ENCODE measurements at regions not wholly inside any gene's neighbourhood (a gene's known extent, or its start where the extent isn't known, plus 50 kb on each side); places are given as distances from the start of the nearest gene placed in this dataset.
A peak's percentile ranks its signal among the peaks of the same experiment; 100 is the strongest.
"Not testable (repeated sequence)": the region's sequence is repeated elsewhere in the genome, so short reads cannot be mapped to it uniquely, and the experiment has no call there.

DNA sequence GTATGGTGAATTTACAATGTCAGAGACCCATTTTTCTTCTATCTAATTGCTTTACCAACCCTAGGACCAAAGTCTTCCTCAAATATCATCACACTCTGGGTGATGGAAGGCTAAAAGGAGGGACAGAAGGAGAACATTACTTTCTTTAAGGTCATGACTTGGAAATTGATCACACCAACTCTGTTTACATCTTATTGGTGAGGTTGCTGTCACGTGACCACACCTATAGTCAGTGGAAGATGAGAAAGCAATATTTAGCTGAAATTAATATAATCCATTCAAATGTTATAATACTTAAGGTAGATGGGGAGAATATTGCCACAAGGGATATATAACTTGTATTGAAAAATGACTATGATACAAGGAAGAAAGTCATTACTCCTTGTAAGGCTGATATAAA lies 183.6 kb upstream of the SMIM30 start:
- in situ Hi-C loops (cut with HindIII; ENCODE audit: low pct_ligation_motif_present, low pct_unique_long_range_greater_than_20kb, low sequenced_read_pairs): no loop called here
- no peak for DNase-seq

DNA sequence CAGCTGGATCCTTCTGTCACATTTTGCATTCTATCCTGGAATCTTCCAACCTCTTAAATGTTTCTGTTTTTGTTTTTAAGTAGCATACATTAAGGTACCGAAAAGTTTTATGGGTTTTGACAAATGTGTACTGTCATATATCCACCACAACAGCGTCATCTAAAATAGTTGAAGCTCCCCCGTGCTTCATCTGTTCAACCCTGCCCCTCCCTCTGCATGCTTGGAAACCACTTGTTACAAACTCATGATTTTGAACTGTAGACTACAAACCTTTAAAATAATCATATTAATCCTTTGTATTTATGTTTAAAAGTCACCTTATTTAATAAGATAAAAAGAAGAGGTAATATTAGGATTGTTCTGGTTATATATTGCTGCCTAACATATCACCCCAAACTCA lies 182.8 kb upstream of the SMIM30 start:
- DNase-seq: no peak
- in situ Hi-C loops (cut with HindIII; ENCODE audit: low pct_ligation_motif_present, low pct_unique_long_range_greater_than_20kb, low sequenced_read_pairs): no loop called here

DNA sequence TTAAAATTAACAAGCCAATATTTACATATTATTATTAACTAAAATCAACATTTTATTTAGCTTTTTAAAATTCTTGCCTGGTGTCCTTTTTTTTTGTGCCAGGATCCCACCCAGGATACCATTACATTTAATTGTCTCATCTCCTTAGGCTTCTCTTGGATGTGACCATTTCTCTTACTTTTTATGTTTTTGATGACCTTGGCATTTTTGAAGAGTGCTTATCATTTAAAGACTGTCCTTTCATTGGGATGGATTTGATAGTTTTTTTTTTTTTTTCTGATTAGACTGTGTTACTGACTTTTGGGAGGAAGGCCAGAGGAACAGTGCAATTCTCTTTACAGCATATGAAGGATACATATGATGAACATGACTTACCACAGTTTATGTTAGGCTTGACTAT lies 181.4 kb upstream of the SMIM30 start:
- in situ Hi-C loops (cut with HindIII; ENCODE audit: low pct_ligation_motif_present, low pct_unique_long_range_greater_than_20kb, low sequenced_read_pairs): no loop called here
- no peak for DNase-seq

DNA sequence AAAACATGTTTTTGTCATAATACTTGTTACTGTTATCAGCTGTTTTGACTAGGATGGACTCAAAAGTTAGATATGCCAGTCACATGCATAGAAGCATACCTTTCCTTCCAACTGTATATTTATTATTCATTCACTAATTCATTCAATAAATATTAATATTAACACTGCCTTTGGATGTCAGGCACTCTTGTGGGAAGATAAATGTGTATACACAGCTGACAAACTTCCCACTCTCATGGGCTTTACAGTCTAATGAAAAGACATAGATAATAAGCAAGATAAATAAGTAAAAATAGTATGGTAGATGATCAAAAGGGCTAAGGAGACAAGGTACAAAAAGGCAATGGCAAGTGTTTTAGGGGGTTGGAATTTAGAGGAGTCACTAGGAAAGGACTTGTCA lies 180.1 kb upstream of the SMIM30 start:
- in situ Hi-C loops (cut with HindIII; ENCODE audit: low pct_ligation_motif_present, low pct_unique_long_range_greater_than_20kb, low sequenced_read_pairs): no loop called here

DNA sequence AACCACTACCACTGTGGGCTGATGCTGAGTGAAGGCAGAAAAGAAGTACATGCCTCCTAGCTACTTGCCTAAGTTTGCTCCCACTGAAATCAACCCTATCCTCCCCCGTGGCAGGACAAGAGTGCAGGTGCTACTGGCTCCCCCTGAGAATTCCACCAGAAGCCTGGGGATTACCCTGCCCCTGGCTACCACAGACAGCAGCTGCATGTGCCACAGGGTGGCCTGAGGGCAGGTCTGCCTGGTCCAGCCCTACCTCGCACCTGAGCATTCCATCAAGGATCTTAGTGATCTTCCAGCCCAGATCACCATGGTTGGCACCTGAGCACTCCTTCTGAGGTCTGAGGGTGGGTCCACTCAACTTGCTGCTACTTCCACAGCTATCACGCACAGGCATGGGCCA lies 176.4 kb upstream of the SMIM30 start:
- in situ Hi-C loops (cut with HindIII; ENCODE audit: low pct_ligation_motif_present, low pct_unique_long_range_greater_than_20kb, low sequenced_read_pairs): no loop called here
- no peak for DNase-seq

More for the DNA sequence above, 180.1 kb upstream of the SMIM30 start:
- DNase-seq: no peak

DNA sequence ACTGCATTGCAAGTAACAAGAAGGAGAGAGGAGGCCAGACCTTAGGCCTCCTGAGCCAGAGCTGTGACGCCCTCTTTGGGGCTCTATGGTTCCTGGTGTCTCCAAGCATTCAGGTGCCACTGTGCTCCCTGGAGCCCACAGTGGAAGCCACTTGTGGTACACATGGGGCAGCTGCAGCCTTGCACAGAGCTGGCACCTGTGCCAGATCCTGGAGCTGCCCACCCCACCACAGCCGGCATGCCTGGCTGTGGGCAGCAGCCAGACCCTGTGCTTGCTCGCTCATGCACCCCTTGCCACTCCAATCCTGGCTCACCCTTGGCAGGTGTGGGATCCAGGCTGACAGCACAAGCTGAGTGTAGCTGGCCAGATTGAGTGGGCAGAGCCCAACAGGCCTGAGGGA lies 173.8 kb upstream of the SMIM30 start:
- in situ Hi-C loops (cut with HindIII; ENCODE audit: low pct_ligation_motif_present, low pct_unique_long_range_greater_than_20kb, low sequenced_read_pairs): no loop called here
- DNase-seq: no peak

DNA sequence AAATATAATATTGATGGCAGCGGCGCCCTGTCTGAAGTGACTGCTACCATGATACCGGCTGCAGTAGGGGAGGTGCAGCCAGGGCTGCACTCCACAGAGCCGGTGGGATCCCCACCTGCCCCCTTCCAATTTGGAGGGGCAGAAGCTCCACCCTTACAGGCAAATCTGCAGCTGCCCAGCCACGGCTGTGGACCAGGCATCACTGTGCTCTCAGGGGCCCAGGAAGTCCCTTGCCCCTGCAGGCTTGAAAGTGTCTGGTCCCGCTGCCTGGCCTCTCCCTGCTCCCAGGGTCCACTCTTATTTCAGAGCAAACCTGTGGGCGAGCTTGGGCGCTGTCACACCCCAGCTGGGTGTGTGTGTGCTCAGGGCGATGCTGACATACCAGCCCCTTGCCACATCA lies 172.7 kb upstream of the SMIM30 start:
- no peak for DNase-seq
- in situ Hi-C loops (cut with HindIII; ENCODE audit: low pct_ligation_motif_present, low pct_unique_long_range_greater_than_20kb, low sequenced_read_pairs): no loop called here

DNA sequence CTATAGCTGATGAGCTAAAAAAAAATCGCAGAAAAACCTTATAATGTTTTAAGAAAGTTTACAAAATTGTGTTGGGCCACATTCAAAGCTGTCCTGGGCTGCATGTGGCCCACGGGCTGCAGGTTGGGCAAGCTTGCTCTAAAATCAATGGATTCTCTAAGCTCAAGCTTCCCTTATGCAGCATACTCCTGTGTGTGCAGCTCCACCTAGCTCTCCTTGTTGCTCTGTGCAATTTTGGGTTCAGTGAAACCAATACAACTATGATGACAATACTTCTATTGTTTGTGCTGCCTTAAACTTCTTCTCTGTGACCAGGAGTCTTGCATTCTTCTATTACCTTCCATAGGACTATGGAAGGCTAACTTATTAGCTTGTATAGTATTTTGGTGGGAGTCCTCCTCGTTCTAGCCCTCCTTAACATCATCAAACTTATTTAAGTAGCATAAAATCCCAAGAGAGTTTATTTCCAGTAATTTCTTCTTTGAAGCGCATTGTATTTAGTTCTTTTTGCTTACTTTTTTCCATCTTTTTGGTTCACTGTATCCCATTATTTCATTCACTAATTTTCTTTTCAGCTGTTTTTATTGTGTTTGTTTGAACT lies 170.9 kb upstream of the SMIM30 start:
- in situ Hi-C loops (cut with HindIII; ENCODE audit: low pct_ligation_motif_present, low pct_unique_long_range_greater_than_20kb, low sequenced_read_pairs): no loop called here
- peak; percentile 66 for DNase-seq

DNA sequence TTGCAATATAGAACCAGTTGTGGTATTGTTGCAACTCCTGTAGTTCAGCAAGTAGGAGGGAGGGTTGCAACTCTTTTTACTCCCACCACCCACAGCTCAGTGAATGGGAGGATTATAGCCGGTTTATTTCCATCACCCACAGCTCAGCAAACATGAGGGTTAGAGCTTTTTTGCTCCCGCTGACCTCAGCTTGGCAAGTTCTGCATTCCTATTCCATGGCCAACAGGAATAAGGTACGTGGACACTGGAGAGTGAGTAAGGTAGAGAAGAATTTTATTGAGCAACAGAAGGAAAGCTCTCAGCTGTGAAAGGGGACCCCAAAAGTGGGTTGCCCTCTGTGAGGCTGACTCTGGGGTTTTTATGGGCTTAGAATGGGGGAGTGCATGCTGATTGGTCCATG lies 167.1 kb upstream of the SMIM30 start:
- no peak for DNase-seq
- in situ Hi-C loops (cut with HindIII; ENCODE audit: low pct_ligation_motif_present, low pct_unique_long_range_greater_than_20kb, low sequenced_read_pairs): no loop called here

DNA sequence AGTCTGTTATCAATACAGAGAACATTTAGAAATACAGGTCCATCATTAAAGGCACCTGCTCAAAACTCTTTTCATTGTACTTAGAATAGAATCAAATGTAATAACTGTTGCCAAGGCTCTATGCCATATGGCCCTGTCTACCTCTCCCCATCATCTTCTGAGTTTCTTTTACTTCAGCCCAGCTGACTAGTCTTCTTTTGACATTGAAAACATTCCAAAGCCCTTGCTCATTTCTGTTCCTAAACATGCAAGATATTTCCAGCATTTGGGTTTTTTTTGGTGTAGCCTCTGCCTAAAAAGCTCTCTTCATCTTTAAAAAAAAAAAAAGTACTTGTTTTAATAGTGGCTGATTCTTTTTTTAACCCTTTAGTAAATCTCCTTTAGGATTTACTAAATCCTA lies 165.5 kb upstream of the SMIM30 start:
- no peak for DNase-seq
- in situ Hi-C loops (cut with HindIII; ENCODE audit: low pct_ligation_motif_present, low pct_unique_long_range_greater_than_20kb, low sequenced_read_pairs): no loop called here

DNA sequence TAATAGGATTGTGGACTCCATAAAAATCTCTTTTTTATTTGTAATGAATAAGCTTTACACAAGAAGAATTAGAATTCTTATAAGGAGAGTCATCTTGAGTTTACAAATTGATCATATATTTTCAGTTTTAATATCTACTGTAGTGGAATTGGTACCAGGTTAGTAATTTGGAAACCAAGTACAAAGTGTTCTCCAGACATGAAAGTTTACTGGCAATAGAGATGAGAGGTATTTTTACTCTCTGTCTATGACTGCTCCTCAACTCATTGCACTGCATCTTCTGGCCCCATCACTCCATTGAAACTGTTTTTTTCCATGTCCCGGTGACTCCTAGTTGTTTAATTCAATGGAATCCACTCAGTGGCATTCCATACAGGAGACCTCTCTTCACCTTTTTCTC lies 164.5 kb upstream of the SMIM30 start:
- in situ Hi-C loops (cut with HindIII; ENCODE audit: low pct_ligation_motif_present, low pct_unique_long_range_greater_than_20kb, low sequenced_read_pairs): no loop called here
- no peak for DNase-seq

DNA sequence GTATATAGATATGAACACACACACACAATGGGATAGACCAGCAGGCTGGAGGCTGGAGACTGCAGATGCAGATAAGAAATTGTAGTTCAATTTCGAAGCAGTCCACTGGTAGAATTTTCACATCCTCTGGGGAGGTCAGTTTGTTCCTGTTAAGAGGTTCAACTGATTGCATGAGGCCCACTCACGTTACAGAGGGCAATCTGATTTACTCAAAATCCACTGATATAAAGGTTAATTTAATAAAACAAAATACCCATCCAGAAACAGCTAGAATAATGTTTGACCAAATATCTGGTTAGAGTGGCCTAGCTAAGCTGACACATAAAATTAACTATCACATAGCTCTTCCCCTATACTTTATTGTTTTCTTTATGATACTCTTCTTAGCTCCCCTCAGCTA lies 162.9 kb upstream of the SMIM30 start:
- DNase-seq: no peak
- in situ Hi-C loops (cut with HindIII; ENCODE audit: low pct_ligation_motif_present, low pct_unique_long_range_greater_than_20kb, low sequenced_read_pairs): no loop called here

DNA sequence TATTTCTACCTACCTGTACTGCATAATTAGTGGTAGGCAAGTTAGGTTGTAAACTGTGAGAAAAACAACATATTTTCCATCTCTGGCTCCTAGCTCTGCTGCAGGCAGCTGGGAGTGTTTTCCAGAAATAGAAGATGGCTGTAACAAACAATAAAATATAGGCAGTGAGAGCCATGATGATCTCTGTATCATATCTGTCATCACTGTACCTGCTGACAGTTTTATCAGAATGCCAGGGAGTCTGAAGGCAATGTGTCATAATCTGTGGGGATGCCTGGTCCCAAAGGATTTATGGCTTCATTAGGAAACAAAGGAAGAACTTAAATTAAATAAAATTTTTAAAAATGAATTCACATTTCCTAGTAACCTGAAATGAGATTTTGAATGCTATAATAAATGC lies 160.9 kb upstream of the SMIM30 start:
- no peak for DNase-seq
- in situ Hi-C loops (cut with HindIII; ENCODE audit: low pct_ligation_motif_present, low pct_unique_long_range_greater_than_20kb, low sequenced_read_pairs): no loop called here

DNA sequence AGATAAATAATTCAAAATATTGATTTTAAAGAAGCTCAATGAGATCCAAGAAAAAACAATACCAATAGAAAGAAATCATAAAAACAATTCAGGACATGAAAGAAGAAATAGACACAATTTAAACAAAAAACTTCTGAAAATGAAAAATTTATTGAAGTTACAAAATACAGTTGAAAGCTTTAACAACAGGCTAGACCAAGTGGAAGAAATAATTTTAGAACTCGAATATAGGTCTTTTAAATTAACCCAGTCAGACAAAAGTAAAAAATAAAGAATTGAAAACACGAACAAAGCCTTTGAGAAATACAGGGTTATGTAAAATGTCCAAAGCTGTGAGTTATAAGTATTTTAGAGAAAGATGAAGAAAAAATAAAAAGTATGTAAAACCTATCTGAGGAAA lies 152.4 kb upstream of the SMIM30 start:
- in situ Hi-C loops (cut with HindIII; ENCODE audit: low pct_ligation_motif_present, low pct_unique_long_range_greater_than_20kb, low sequenced_read_pairs): no loop called here
- no peak for DNase-seq

DNA sequence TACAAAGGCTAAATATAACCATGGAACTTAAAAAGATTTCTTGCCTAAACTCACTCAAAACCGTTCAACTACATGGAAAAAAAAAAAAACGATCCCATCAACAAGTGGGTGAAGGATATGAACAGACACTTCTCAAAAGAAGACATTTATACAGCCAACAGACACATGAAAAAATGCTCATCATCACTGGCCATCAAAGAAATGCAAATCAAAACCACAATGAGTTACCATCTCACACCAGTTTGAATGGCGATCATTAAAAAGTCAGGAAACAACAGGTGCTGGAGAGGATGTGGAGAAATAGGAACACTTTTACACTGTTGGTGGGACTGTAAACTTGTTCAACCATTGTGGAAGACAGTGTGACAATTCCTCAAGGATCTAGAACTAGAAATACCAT lies 151.2 kb upstream of the SMIM30 start:
- DNase-seq; in situ Hi-C loops (cut with HindIII; ENCODE audit: low pct_ligation_motif_present, low pct_unique_long_range_greater_than_20kb, low sequenced_read_pairs): not testable (repeated sequence)

DNA sequence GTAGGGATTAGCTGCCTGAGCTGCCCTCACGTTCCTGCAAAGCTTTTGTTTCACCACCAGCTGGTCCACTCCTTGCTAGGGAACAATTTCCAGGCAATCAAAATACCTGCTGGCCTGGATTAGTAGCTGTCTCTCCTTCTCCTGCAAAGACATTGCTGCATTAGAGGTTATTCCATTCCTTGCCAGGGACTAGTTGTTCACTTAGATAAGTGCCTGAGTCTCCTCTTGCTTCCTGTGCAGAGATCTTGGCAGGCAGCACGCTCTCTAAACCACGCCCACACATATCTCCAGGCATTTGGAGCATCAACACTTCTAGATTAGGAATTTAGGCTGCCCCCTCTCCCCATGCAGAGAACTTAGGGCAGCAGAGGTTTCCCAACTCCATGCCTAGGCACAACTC lies 150.4 kb upstream of the SMIM30 start:
- no peak for DNase-seq
- in situ Hi-C loops (cut with HindIII; ENCODE audit: low pct_ligation_motif_present, low pct_unique_long_range_greater_than_20kb, low sequenced_read_pairs): no loop called here

DNA sequence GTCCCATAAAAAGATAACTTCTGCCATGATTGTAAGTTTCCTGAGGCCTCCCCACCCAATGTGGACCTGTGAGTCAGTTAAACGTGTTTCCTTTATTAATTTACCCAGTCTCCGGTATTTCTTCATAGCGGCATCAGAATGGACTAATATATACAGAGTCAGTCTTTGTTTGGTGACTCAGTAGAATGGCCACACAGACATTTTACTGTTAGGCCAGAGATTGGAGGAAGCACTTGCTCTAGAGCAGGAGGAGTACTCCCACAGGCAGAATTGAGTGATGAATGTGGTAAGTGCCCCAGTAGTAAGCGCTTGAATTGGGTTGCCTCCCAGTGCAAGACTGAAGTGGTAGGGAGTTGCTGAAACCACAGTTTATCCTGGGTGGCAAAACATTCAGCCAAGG lies 149.5 kb upstream of the SMIM30 start:
- DNase-seq: no peak
- in situ Hi-C loops (cut with HindIII; ENCODE audit: low pct_ligation_motif_present, low pct_unique_long_range_greater_than_20kb, low sequenced_read_pairs): no loop called here

DNA sequence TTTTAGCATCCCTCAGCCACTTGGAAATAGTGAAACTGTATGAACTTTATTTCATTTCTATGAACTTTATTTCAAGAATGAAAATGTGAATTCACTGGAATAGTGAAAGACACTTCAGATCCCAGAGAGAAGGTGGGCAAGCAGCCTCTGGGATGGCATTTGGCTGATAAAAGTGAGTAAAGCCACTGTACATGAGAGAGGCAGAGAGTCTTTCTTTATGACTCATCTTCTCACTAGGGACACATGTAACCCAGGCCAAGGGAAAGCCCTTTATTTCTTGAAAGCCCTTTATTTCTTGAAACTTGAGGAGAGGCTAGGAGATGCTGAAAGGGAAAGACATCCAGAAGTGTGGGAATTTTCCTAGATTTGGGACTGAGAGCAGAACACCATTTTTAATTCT lies 148.9 kb upstream of the SMIM30 start:
- in situ Hi-C loops (cut with HindIII; ENCODE audit: low pct_ligation_motif_present, low pct_unique_long_range_greater_than_20kb, low sequenced_read_pairs): no loop called here
- no peak for DNase-seq

DNA sequence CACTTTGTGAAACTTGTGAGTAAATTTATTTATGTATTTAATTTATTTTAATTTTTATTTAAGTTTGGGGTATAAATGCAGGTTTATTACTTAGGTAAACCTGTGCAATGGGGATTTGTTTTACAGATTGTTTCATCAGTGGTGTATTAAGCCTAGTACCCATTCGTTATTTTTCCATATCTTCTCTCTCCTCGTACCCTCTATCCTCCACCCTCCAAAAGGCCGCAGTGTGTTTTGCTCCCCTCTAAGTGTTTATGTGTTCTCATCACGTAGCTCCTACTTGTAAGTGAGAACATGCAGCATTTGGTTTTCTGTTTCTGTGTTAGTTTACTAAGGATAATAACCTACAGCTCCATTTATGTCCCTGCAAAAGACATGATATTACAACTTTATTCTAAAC lies 145.4 kb upstream of the SMIM30 start:
- no peak for DNase-seq
- in situ Hi-C loops (cut with HindIII; ENCODE audit: low pct_ligation_motif_present, low pct_unique_long_range_greater_than_20kb, low sequenced_read_pairs): no loop called here

DNA sequence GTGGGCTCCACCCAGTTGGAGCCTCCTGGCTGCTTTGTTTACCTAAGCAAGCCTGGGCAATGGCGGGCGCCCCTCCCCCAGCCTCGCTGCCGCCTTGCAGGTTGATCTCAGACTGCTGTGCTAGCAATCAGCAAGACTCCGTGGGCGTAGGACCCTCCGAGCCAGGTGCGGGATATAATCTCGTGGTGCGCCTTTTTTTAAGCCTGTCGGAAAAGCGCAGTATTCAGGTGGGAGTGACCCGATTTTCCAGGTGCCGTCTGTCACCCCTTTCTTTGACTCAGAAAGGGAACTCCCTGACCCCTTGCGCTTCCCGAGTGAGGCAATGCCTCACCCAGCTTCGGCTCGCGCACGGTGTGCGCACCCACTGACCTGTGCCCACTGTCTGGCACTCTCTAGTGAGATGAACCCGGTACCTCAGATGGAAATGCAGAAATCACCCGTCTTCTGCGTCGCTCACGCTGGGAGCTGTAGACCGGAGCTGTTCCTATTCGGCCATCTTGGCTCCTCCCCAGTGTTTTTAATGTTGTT lies 144.9 kb upstream of the SMIM30 start:
- in situ Hi-C loops (cut with HindIII; ENCODE audit: low pct_ligation_motif_present, low pct_unique_long_range_greater_than_20kb, low sequenced_read_pairs); DNase-seq: not testable (repeated sequence)
